ENCODE measurements at regions not wholly inside any gene's neighbourhood (a gene's known extent, or its start where the extent isn't known, plus 50 kb on each side); places are given as distances from the start of the nearest gene placed in this dataset.

DNA sequence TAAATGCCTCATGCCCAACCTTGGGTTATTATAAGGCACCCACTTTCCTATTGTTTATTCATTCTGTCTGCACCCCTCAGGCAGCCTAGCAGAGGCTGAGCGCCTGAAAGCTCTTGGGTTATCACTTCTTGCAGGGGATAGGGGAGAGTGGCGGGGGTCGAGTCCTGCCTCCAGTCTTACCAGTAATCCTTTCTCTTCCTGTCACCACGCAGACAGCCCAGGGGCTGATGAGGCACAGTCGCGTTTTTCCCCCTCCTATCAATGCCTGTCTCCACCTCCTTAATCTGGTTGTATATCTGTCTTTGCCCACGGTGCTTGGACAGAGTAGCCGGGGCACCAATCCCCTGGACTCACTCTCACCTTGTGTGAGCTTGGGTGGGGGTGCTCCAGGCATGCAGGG is 733.1 kb downstream of the MATN1 start:
- no peak overlapping the region for H3K4me3 ChIP-seq
- TF ChIP-seq, protein P1, sequence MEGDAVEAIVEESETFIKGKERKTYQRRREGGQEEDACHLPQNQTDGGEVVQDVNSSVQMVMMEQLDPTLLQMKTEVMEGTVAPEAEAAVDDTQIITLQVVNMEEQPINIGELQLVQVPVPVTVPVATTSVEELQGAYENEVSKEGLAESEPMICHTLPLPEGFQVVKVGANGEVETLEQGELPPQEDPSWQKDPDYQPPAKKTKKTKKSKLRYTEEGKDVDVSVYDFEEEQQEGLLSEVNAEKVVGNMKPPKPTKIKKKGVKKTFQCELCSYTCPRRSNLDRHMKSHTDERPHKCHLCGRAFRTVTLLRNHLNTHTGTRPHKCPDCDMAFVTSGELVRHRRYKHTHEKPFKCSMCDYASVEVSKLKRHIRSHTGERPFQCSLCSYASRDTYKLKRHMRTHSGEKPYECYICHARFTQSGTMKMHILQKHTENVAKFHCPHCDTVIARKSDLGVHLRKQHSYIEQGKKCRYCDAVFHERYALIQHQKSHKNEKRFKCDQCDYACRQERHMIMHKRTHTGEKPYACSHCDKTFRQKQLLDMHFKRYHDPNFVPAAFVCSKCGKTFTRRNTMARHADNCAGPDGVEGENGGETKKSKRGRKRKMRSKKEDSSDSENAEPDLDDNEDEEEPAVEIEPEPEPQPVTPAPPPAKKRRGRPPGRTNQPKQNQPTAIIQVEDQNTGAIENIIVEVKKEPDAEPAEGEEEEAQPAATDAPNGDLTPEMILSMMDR (IDR thresholded peaks at IDR 0.05) = no peak
- H3K36me3 ChIP-seq = no peaks in the 10 kb centered on the region
- no peaks in the 10 kb centered on the region for H3K4me1 ChIP-seq
- H3K27me3 ChIP-seq = no peaks in the 10 kb centered on the region
- H3K9me3 ChIP-seq = peaks cover 0 to 18% of the 10 kb centered on the region in 2 donors
- no peak for DNase-seq (ENCODE audit: low spot score in 2 of 2)
- intact Hi-C loops (cut with DNase I) = no loop called here
- H3K27ac ChIP-seq = no peak overlapping the region

DNA sequence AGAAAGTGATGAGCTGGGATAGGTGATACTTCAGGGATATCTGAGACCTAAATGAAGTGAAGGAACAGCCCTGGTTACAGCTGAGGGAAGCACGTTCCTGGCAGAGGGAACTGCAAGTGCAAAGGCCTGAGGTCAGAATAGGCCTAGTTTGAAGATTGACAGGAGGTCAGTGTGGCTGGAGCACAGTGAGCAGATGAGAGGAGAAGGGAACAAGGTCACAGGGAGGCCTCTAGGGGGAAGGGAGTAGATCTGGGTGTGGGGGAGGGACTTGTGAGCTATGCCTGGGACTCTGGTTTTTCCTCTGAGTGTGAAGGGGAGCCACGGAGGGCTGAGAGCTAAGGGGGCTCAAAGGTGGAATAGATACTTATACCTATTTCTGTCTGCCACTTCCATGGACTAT is 736.4 kb downstream of the MATN1 start:
- intact Hi-C loops (cut with DNase I) = no loop called here
- no peak overlapping the region for H3K4me3 ChIP-seq
- DNase-seq (ENCODE audit: low spot score in 2 of 2) = no peak
- H3K36me3 ChIP-seq = no peaks in the 10 kb centered on the region
- TF ChIP-seq, protein P1 (IDR thresholded peaks at IDR 0.05) = no peak
- no peaks in the 10 kb centered on the region for H3K9me3 ChIP-seq
- no peaks in the 10 kb centered on the region for H3K27me3 ChIP-seq
- no peaks in the 10 kb centered on the region for H3K4me1 ChIP-seq
- H3K27ac ChIP-seq = no peak overlapping the region

DNA sequence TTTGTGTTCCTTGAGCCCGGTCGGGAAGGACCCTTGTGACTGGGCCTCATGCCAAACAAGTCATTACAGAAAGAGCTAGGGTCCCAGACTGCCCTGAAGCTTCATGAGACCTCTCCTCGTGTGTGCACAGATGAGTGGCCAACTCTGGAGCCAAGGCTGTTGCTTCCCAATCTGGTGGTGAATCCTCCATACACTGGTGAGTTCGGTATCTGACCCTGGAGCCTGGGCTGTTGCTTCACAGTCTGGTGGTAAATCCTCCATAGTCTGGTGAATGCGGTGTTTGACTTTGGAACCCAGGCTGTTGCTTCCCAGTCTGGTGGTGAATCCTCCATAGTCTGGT is 737.8 kb downstream of the MATN1 start:
- no peak for DNase-seq (ENCODE audit: low spot score in 2 of 2)
- Histone ChIP-seq H3K36me3 (no peaks in the 10 kb centered on the region), H3K27ac (no peak overlapping the region), H3K4me1 (no peaks in the 10 kb centered on the region), H3K27me3 (no peaks in the 10 kb centered on the region), H3K9me3 (no peaks in the 10 kb centered on the region), H3K4me3 (no peak overlapping the region)
- intact Hi-C loops (cut with DNase I) = no loop called here
- TF ChIP-seq, protein P1 (IDR thresholded peaks at IDR 0.05) = no peak

DNA sequence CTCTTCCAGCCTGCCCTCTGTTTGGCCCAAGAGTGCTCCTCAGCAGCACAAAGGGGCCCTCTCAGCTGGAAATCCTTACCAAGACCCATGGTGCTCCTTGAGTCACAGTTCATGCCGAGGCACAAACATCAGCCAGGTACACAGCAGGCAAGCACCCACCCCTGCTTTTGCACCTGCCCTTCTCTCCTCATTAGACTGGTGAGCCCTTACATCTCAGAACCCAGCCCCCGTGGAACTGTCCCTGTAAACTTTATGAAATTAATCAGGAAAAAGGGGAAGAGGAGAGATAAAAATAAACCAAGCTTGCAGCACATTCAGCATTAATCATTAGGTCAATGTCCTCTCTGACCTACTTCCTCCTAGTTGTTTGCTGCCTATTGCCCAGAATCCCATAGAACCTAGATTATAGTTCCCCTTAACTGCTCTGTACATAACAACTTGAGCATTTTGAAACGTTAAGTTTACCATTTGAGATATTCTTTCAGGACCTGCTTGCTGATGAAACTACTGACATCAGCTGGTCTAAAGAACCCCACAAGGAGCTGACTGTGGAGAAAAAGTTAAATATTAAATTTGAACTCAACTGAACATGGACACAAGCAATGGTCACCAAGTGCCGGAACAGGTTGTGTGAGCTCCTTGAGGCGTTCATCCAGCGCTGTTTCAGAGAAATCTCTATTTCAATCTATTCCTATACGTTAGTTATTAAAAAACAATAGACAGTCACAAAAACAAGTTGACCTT is 738.4 kb downstream of the MATN1 start:
- DNase-seq (ENCODE audit: low spot score in 2 of 2) = no peak
- intact Hi-C loops (cut with DNase I) = no loop called here
- Histone ChIP-seq H3K4me3 (no peak overlapping the region), H3K36me3 (no peaks in the 10 kb centered on the region), H3K27ac (no peak overlapping the region), H3K4me1 (no peaks in the 10 kb centered on the region), H3K27me3 (no peaks in the 10 kb centered on the region), H3K9me3 (no peaks in the 10 kb centered on the region)
- TF ChIP-seq, protein P1 (IDR thresholded peaks at IDR 0.05) = no peak

DNA sequence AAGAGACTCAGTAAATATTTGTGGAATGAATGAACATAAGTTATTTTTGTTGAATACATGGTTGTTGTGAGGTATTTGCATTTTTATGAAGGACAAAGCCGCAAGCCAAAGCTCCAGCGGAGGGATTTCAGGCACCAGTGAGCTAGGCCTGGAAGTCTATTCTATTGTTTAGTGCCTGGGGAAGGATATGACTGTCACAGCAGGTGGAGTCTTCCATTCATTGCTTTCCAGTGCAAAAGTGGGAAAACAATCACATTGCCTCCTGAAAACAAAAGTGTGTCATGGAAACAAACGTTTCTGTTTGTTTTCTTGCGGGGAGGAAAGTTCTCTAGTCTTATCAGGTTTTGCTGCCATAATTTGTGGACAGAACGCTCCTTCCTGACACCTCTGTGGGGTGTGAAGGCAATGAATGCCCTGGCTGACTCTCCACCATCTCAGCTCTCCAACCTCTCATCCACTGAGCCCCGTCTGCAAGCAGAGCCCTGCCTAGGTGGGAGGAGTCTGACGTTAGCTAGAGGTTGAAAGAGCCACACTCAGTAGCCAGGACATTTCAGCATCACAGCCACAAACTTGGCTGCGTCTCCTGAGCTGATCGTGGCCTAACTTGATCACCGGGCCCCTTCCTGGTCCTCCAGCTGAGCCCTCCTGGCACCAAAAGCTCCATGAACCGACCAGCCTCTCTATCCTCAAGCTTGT is 739.1 kb downstream of the MATN1 start:
- H3K27ac ChIP-seq = no peak overlapping the region
- no peaks in the 10 kb centered on the region for H3K9me3 ChIP-seq
- H3K27me3 ChIP-seq = no peaks in the 10 kb centered on the region
- H3K36me3 ChIP-seq = no peaks in the 10 kb centered on the region
- H3K4me1 ChIP-seq = no peaks in the 10 kb centered on the region
- DNase-seq (ENCODE audit: low spot score in 2 of 2) = no peak
- no peak overlapping the region for H3K4me3 ChIP-seq
- intact Hi-C loops (cut with DNase I) = no loop called here
- TF ChIP-seq, protein P1 (IDR thresholded peaks at IDR 0.05) = no peak
